GOT3 (cell line): ENCODE measurements at regions not wholly inside any gene's neighbourhood (a gene's known extent, or its start where the extent isn't known, plus 50 kb on each side); places are given as distances from the start of the nearest gene placed in this dataset.
"Not testable (repeated sequence)": the region's sequence is repeated elsewhere in the genome, so short reads cannot be mapped to it uniquely, and the experiment has no call there.

Experiments
- DNase-seq: peaks from one replicate; lab custom pipeline; 2025; ENCODE audit warnings: mixed read lengths; lab: John Stamatoyannopoulos, UW

GRCh38 chr10:65620404-65621048 lies 1305.3 kb upstream of the LRRTM3 start:
- no peak for DNase-seq

DNA sequence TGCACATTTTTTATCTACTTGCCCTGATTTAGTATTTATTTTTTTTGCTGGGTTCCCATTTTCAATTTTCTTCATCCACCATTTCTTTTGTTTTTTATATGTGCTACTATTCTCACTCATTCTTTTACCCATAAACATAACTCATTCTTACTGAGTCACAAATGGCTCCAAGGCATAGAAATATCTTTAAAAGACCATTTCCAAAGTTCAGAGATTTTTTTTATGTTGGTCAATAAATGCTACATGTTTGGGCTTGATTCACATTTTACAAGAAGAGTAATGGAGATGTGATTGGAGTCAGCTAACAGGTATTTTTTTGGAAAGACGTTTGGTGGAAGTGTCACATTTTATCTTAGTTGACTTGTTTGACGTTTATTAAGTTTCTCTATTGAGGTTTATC lies 1303.2 kb upstream of the LRRTM3 start:
- no peak for DNase-seq

DNA sequence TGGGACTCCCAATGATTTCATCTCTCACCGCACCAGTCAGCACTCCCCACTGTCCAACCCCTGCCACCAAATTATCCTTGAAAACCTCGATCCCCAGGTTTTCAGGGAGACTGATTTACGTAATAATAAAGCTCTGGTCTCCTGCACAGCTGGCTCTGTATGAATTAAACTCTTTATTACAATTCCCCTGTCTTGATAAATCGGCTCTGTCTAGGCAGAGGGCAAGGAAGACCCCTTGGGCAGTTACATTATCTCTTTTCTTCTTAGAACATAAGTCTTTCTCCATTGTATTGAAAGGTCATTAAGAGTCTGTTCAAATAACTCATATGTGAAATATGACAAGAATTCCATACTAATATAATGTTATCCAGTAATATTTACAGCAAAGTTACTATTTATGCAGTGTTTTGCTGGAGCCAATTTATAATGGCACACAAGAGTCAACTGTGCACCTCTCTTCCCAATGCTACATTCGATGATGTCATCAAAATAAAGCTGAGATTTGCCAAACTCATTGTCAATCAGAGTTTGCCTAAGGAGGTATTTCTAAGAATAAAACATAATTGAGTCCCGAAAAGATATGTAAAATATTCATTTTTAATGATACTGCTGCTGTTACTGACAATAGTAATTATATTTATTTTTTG lies 1297.2 kb upstream of the LRRTM3 start:
- no peak for DNase-seq

DNA sequence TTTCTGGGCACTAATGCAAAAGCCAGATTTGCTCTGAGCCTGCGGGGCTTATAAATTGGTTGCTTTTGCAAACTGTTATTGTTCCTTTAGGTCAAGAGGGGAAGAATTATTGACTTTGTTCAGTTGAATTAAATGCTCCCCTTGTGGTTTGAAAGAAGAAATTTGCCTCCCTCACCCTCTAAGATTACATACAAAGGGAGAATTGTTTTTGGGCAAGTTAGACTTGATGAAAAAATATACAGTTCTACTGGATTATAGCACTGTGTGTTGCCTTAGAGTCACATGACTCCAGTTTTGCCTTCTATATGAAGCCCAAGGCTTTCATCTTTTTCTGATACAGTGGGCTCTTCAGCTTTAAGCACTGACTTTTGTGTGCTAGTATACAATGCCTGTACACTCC lies 1265.8 kb upstream of the LRRTM3 start:
- DNase-seq, result no peak

DNA sequence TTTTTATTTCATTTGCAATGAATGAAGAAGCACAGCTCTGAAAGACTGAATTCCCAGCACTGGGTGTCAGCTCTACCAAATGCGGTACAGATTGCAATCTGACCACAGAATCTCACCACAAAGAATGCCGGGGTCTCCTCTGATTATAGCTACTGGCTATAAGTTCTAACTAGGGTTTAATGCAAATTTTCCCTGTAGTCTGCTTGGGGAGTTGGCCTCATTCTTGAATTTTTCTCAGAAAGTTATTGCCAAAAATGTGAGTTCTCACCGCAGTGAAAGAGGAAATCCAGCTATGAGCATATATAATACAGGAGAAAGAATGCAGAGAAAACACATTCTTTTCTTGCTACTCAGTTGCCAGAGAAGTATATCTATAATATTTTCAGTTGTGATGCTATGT lies 1255.7 kb upstream of the LRRTM3 start:
- DNase-seq, result no peak

DNA sequence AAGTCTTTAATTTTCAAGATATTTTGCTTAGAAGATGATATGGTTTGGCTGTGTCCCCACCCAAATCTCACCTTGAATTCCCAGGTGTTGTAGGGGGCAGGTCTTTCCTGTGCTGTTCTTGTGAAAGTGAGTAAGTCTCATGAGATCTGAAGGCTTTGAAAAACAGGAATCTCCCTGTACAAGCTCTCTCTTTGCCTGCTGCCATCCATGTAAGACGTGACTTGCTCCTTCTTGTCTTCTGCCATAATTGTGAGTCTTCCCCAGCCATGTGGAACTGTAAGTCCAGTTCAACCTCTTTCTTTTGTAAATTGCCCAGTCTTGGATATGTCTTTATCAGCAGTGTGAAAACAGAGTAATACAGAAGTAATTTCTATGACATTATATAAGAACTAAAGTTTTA lies 1255.2 kb upstream of the LRRTM3 start:
- DNase-seq, result not testable (repeated sequence)

DNA sequence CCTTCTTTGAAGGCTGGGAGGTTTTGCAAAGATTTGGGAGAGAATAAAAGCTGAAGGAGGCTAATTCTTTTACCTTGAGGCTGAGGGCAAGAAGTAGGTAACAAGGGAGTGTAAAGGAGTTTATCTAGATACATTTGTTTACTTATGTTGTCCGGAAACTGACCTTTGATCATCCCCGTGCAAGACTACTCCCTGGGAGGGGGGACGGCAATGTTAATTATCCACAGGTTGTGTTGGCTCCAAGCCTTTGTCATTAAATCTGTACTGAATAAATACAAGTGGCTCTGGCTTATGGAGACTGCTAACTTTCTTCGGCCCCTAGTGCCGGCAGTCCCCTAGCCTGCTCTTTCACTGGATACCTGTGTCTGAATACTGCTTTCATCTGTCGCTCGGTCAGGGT lies 1250.6 kb upstream of the LRRTM3 start:
- DNase-seq, result no peak

DNA sequence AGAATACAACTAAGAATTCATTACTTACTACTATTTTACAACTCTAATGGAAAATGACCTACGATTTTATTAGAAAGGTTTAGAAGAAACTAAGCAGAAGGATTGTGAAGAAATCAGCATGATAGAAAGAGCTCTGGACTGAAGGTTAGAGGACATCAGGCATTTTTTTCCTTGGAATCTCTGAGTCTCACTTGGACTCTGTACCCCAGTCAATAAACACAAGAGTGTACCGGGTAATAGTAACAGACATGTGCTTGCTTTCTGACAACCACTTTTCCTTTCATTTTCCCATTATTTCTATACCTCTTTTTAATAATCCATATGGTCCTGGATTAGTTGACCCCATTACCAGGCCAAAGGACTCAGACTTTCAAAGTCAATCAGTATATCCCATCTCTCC lies 1240.9 kb upstream of the LRRTM3 start:
- no peak for DNase-seq

DNA sequence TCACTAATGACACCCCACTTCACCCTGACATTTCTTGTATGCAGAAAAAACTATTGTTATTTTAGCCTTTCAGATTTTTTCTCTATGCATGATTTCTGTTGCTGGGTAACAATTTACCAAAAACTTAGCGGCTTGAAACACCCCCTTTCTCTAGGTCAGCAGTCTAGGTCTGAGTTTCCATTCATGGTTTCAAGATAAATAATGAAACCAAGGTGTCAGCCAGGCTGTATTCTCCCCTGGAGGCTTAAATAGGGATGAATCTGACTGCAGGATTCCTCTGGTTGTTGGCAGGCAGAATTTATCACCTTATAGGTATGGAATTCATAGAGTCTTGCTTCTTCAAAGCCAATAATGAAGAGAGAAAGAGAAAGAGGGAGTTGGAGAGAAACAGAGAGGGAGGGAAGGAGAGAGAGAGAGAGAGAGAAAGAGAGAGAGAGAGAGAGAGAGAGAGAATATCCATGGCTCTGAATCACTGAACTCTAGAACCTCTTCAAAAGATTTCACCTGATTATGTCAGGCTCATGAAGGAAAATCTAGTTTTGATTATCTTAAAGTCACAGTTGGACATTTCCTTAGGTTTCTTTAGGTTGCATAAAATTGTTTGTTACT lies 1224.6 kb upstream of the LRRTM3 start:
- no peak for DNase-seq

DNA sequence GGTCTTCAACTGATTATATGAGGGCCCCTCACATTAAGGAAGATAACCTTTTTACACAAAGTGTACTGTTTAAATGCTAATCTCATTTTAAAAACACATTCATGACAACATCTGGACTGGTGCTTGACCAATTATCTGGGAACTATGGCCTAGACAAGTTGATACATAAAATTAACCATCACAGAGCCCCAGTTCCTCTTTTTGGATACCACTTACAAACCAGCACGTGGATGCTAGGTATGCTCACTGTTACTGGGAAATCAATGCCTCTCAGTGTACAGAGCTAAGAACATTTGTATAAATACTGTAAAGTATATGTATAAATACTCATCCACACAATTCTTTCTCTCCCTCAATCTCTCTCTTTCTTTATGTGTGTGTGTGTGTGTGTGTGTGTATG lies 1217.8 kb upstream of the LRRTM3 start:
- DNase-seq, result no peak

- DNase-seq, result no peak
These were observed 1215.5 kb upstream of the LRRTM3 start for GRCh38 chr10:65710306-65710705.

DNA sequence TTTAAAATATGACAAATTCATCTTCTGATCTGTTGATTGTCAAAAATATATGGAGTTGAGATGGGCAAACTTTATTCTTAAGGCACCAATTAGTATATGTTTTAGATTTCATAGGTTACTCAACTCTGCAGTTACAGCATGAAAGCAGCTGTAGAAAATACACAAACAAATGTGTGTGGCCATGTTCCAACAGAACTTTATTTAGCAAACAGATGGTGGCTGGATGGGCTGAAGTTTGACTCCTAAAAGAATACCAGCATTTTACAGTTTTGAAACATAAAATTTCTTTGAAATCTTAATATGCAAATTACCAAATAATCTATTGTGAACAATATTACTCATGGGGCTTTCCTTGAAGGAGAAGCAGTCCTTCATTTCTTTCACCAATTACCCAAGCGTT lies 1206.0 kb upstream of the LRRTM3 start:
- DNase-seq, result no peak

- DNase-seq, result no peak
These were observed 1204.9 kb upstream of the LRRTM3 start for GRCh38 chr10:65720901-65721300.

- no peak for DNase-seq
These were observed 1202.3 kb upstream of the LRRTM3 start for GRCh38 chr10:65723525-65723924.

- DNase-seq, result no peak
These were observed 1190.5 kb upstream of the LRRTM3 start for GRCh38 chr10:65735382-65735781.

GRCh38 chr10:65742906-65743305 lies 1182.9 kb upstream of the LRRTM3 start:
- no peak for DNase-seq

DNA sequence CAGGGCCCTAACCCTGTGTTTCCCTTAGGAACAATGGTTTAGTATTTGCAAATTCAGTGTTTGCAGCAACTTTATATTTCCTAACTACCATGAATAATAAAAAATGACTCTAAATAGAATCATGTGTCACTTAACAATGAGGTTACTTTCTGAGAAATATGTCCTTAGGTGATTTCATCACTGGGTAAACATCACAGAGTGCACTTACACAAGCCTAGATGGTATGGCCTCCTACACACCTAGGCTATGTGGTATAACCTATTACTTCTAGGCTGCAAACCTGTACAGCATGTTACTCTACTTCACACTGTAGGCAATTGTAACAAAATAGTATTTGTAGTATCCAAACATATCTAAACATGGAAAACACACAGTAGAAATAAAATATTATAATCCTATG lies 1174.6 kb upstream of the LRRTM3 start:
- DNase-seq, result no peak

DNA sequence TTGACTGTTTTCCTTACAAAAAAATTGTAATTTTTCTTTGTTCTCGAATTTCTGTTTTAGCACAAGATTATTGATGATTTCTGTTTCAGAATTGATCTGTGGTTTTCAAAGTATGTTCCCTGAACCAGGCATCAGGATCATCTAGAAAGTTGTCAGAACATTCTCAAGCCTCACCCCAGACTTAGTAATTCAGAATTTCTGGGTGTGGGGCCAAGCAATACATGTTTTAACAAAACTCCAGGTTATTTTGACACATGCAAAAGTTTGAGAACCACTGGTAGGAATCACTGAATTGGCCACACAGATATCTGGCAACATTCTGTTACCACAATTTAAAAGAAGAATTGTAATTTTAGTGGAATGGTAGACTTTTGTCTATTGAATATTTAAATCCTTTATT lies 1173.9 kb upstream of the LRRTM3 start:
- DNase-seq, result no peak

DNA sequence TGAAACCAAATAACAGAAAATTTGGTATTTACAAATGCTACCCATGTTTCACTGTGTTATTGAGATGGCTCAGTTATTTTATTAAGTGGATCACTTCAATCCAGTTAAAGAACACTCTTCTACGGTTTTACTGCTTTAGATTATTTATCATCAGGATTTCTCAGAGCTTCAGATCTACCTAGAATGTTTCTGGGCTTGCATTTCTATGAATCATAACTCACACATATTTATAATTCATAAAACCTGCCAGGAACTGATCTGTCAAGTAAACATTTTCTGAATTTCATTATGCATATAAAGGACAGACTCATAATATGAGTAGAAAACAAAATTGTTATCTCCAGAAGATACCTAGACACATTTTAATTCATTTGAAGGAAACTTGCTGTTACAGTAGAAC lies 1172.3 kb upstream of the LRRTM3 start:
- DNase-seq, result no peak

DNA sequence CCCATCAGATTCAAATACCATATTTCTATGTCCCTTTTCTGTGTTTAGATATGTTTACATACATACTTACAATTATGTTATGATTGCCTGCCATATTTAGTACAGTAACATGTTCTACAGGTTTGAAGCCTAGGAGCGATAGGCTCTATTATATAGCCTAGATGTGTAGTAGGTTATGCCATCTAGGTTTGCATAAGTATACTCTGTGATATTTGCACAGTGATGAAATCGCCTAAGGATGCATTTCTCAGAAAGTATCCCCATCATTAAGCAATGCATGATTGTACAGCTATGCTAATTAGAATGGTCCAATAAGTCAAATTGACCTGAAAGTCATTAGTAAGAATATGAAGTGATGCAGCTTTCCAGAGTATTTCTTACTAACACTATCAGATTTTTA lies 1171.7 kb upstream of the LRRTM3 start:
- no peak for DNase-seq

- no peak for DNase-seq
These were observed 1163.5 kb upstream of the LRRTM3 start for GRCh38 chr10:65762311-65762710.

DNA sequence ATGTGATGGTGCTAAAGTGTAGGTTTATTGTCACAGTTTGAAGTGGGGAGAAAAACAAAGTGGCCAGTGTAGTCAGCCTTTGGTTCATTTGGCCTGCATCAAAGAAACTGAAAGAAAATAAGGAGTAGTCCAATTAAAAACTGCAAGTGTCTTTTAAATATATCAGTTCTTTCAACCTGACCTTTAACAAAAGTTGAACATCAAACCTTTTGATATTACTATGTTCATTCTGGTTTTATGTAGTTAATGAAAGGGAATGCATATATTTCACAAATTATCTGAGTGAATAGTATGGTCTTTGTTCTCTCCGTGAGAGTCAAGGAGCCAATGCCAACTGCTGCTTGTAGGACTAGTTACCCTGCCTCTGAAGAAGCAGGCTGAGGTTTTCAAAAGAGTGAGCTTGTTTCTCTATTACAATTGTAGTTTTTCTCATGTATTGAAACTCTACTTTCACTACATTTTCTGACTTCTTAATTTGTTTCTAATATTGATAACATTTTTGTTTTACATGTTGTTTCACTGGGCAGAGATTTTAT lies 1160.8 kb upstream of the LRRTM3 start:
- DNase-seq, result no peak

DNA sequence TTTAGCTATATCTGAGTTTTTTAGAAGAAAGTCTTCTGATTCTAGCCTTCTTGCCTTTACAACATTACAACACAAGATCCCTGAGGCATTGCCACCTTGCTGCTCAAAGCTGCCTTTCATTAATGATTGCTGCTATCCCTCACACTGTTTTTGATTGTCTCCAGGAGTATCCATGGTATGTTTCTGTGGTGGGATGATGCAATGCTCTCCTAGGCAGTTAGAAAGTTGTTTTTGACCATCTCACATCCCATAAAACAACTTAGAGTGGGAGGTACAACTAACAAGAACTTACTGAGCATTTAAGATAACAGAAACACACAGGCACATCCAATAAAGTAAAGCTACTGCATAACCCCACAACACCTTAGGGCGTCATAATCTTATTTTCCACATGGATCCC lies 1156.0 kb upstream of the LRRTM3 start:
- DNase-seq, result no peak
